ENCODE measurements at regions not wholly inside any gene's neighbourhood (a gene's known extent, or its start where the extent isn't known, plus 50 kb on each side); places are given as distances from the start of the nearest gene placed in this dataset.
"Not testable (repeated sequence)": the region's sequence is repeated elsewhere in the genome, so short reads cannot be mapped to it uniquely, and the experiment has no call there.

DNA sequence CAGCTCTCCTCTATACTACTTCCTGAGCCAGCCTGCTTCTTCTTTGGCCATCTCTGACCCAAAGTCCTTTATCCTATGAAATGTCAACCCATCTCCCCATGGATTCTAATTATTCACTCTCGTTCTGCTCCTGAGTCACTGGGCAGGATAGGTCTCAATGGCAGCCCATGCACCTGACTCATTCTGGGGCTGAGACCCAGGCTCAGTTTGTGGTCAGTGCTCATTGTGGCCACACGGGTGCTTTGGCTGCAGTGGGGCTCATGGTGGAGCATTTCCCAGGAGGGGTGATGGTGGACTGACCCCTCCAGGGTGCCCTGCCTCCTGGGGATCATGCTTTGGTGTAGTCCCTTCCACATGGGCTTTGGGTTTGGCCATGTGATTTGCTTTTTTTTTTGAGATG, 154.8 kb upstream of the WSCD1 start:
- TF ChIP-seq, protein P1, sequence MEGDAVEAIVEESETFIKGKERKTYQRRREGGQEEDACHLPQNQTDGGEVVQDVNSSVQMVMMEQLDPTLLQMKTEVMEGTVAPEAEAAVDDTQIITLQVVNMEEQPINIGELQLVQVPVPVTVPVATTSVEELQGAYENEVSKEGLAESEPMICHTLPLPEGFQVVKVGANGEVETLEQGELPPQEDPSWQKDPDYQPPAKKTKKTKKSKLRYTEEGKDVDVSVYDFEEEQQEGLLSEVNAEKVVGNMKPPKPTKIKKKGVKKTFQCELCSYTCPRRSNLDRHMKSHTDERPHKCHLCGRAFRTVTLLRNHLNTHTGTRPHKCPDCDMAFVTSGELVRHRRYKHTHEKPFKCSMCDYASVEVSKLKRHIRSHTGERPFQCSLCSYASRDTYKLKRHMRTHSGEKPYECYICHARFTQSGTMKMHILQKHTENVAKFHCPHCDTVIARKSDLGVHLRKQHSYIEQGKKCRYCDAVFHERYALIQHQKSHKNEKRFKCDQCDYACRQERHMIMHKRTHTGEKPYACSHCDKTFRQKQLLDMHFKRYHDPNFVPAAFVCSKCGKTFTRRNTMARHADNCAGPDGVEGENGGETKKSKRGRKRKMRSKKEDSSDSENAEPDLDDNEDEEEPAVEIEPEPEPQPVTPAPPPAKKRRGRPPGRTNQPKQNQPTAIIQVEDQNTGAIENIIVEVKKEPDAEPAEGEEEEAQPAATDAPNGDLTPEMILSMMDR (IDR thresholded peaks at IDR 0.05; ENCODE audit: low read depth, low read length): no peak
- no peak overlapping the region for H3K4me3 ChIP-seq (ENCODE audit: low read depth, low read length)

DNA sequence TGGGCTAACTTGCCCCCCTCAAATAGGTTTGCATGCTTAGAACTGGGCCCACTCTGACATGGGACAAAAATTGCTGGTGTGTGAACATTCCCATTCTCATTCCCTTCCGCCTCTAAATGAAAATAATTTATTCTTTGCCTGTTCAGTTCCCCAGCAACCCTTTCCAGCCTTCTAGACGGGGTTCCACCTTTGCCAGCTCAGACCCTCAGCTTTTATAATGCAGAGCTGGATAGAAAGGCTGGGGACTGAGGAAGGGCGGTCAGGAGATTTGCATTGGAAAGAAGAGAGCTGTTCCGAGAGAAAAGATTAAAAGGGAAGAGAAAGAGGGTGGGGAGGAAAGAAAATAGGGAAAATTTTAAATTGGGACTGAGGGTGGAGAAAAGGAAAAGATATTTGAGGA, 151.1 kb upstream of the WSCD1 start:
- TF ChIP-seq, protein P1 (IDR thresholded peaks at IDR 0.05; ENCODE audit: low read depth, low read length): no peak
- H3K4me3 ChIP-seq (ENCODE audit: low read depth, low read length): no peak overlapping the region

DNA sequence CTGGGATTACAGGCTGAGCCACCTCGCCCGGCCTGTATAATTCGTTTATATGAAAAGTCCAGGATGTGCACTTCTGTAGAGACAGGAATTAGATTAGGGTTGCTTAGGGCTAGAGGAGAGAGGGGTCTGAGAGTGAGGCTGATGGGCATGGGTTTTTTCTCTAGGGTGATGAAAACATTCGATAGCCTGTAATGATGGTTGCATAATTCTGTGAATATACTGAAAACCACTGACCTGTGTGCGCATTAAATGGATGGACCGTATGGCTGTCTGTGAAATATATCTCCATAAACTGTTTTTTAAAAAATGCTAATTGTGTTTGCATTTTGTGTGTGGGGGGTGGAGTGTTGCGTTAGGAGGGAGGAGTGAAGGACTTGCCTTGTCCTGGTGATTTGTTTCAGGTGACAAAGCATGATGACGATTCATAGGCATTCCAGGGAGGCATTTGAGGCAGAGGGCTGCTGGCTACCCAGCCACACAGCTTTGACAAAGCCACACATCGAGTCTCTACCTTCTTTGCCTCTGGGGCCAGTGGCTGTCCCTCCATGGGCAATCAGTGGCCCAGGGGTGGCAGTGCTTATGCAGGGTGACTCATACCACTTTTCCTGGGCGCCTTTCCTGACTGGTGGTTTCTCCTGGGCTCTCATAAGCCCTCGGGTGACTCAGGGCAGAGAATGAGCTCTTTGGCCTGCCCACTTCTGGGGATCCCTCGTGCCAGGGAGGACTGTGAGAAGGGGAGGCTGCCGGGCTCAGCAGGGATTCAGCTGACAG, 148.5 kb upstream of the WSCD1 start:
- TF ChIP-seq, protein P1 (IDR thresholded peaks at IDR 0.05; ENCODE audit: low read depth, low read length): no peak
- H3K4me3 ChIP-seq (ENCODE audit: low read depth, low read length): no peak overlapping the region

DNA sequence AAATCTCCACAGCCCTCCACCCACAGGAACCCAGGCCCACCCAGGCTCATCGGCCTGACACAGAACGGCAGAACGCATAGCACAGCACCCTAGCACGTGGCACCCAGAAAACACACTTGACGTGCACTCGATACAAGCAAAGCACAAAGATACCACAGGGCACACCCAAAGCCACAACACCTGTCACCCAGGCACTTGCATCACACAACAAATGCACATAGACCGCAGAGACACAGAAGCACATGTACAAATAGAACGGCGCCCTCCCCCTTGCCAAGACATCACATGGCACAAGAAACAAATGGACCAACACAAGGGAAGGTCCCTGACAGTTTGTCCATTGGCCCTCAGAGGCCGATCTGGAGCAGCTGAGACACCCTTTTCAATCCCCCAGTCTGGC, 147.7 kb upstream of the WSCD1 start:
- H3K4me3 ChIP-seq (ENCODE audit: low read depth, low read length): no peak overlapping the region
- TF ChIP-seq, protein P1 (IDR thresholded peaks at IDR 0.05; ENCODE audit: low read depth, low read length): no peak

DNA sequence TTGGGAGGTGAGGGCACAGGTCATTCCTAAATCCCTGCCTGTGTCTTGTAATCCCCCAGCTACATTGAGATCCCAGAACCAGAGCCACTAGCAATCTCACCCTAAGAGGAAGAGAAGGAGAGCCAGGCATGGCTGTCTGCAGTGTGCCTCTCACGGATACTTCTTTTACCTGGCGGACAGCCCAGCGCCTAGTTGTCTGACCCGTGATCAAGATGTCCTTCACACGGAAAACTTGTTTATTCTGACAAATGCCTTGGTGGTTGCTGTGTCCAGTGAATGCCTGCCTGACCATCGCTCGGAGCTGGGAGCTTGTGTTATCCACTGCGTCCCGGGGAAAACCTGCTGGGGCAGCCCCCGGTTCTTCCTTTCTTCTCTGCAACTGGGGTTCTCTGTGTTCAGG, 140.5 kb upstream of the WSCD1 start:
- TF ChIP-seq, protein P1 (IDR thresholded peaks at IDR 0.05; ENCODE audit: low read depth, low read length): no peak
- H3K4me3 ChIP-seq (ENCODE audit: low read depth, low read length): no peak overlapping the region

DNA sequence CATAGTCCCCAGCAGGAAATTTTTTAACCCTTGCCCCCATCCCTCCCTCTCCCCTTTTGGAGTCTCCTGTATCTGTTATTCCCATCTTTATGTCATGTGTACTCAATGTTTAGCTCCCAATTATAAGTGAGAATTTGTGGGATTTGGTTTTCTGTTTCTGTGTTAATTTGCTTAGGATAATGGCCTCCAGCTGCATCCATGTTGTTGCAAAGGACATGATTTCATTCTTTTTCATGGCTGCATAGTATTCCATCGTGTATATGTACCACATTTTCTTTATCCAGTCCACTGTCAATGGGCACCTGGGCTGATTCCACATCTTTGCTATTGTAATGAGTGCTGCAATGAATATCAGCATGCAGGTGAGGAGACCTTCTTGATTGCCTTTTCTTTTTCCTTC, 139.6 kb upstream of the WSCD1 start:
- H3K4me3 ChIP-seq (ENCODE audit: low read depth, low read length): not testable (repeated sequence)

DNA sequence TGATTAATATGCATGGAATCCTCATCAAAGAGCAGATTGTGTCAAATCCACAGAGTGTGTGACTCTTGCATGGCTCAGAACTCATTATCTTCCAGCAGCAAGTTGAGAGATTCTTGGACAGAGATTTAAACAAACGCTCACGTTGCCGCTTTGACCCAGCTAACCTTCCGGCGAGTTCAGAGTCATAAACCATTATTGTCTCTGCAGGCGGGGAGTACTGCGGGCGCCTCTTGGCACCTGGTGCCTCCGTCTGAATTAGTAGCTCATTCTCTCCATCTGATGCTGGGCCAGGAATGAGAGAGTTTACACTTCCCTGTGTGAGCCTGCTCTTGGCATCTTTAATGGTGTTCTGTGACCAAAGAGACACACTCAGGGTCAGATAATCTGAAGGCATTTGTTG, 138.6 kb upstream of the WSCD1 start:
- TF ChIP-seq, protein P1 (IDR thresholded peaks at IDR 0.05; ENCODE audit: low read depth, low read length): no peak
- H3K4me3 ChIP-seq (ENCODE audit: low read depth, low read length): no peak overlapping the region

DNA sequence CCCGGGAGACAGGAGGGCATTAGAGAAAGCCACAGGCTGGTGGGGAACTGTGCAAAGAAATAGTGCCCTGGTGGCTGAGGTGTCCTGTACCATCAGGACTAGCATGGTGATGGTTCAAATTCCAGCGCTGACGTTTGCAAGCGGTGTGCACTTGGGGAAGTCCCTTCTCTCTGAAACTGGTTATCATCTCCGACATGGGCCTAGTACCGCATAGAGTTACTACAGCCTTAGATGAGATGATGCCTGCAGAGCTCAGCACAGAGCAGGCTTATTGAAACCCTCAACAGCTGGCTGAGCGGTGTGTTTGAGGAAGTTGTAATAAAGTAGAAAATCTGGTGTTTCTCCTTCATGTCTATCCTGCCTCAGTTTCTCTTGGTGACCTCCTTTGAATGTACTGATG, 136.7 kb upstream of the WSCD1 start:
- TF ChIP-seq, protein P1 (IDR thresholded peaks at IDR 0.05; ENCODE audit: low read depth, low read length): no peak
- no peak overlapping the region for H3K4me3 ChIP-seq (ENCODE audit: low read depth, low read length)

Measured in WI38 (cell line).